Fibroblast of lung (primary cell): ENCODE measurements at regions not wholly inside any gene's neighbourhood (a gene's known extent, or its start where the extent isn't known, plus 50 kb on each side); places are given as distances from the start of the nearest gene placed in this dataset.

Experiments used
- EZH2 ChIP-seq: IDR thresholded peaks from 2 replicates; pipeline ENCODE4 v1.5.1; 2012; ENCODE audit warnings: low read length, control low read depth, mild to moderate bottlenecking; ENCODE audit errors: missing control alignments
- TF ChIP-seq, protein P1 (sequence below), 2 donors: IDR thresholded peaks in 1 of 2; conservative IDR thresholded peaks in 1 of 2; 1 replicate in 1 of 2; 2 replicates in 1 of 2; pipeline ENCODE4 v1.5.1; 2011 to 2012; ENCODE audit warnings: low read length in 2 of 2, control low read depth in 1 of 2, inconsistent platforms in 1 of 2, low read depth in 1 of 2, mild to moderate bottlenecking in 1 of 2

DNA sequence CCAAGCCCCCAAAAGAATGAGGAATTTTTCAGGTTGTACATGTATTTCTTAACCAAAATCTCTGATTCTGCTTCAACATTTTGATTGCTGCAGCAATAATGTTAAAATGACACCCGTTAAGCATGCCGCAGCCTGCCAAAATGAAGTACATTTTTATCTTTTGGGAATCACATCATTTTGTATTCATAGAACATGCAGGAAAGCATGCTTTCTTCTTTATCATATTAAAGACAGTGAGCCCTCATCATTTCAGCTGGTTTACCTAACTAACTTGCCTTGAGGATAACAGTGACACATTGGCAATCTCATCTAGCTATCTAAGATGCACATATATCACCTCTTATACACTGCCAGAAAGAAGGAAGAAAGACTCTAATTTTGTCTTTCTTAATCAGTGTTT is 299.2 kb downstream of the LTN1 start:
- TF ChIP-seq, protein P1, sequence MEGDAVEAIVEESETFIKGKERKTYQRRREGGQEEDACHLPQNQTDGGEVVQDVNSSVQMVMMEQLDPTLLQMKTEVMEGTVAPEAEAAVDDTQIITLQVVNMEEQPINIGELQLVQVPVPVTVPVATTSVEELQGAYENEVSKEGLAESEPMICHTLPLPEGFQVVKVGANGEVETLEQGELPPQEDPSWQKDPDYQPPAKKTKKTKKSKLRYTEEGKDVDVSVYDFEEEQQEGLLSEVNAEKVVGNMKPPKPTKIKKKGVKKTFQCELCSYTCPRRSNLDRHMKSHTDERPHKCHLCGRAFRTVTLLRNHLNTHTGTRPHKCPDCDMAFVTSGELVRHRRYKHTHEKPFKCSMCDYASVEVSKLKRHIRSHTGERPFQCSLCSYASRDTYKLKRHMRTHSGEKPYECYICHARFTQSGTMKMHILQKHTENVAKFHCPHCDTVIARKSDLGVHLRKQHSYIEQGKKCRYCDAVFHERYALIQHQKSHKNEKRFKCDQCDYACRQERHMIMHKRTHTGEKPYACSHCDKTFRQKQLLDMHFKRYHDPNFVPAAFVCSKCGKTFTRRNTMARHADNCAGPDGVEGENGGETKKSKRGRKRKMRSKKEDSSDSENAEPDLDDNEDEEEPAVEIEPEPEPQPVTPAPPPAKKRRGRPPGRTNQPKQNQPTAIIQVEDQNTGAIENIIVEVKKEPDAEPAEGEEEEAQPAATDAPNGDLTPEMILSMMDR (conservative IDR thresholded peaks at IDR 0.05 in 1 of 2, IDR thresholded peaks at IDR 0.05 in 1 of 2; ENCODE audit: low read depth in 1 of 2, low read length in 2 of 2), result no peak
- TF ChIP-seq EZH2, result no peak
